H9 (cell line): ENCODE measurements at regions not wholly inside any gene's neighbourhood (a gene's known extent, or its start where the extent isn't known, plus 50 kb on each side); places are given as distances from the start of the nearest gene placed in this dataset.

Source experiments
- DNase-seq: peaks from one replicate; pipeline ENCODE4 v3.0.0-alpha.2; 2017
- H2AFZ ChIP-seq: one replicate; pipeline ENCODE4 v1.6.1; 2013; ENCODE audit warnings: mild to moderate bottlenecking, low read length, control low read depth, moderate library complexity
- H2AK5ac ChIP-seq: 2 replicates; pipeline ENCODE4 v1.6.1; 2013; ENCODE audit warnings: low read length, control low read depth, mixed read lengths; ENCODE audit not compliant: insufficient read length
- H2BK120ac ChIP-seq: one replicate; pipeline ENCODE4 v1.6.1; 2013; ENCODE audit warnings: low read depth, mild to moderate bottlenecking, low read length, control low read depth, inconsistent platforms; ENCODE audit not compliant: poor library complexity, severe bottlenecking
- H2BK12ac ChIP-seq: 2 replicates; pipeline ENCODE4 v1.6.1; 2013; ENCODE audit warnings: low read length, control low read depth, mixed read lengths, low read depth; ENCODE audit not compliant: insufficient read length
- H2BK15ac ChIP-seq: 2 replicates; pipeline ENCODE4 v1.6.1; 2013; ENCODE audit warnings: low read depth, low read length, control low read depth
- H2BK20ac ChIP-seq: one replicate; pipeline ENCODE4 v1.6.1; 2013; ENCODE audit warnings: low read depth, mild to moderate bottlenecking, low read length, control low read depth, inconsistent platforms; ENCODE audit not compliant: poor library complexity, severe bottlenecking
- H2BK5ac ChIP-seq: 2 replicates; pipeline ENCODE4 v1.6.1; 2013; ENCODE audit warnings: low read length, control low read depth, mixed read lengths; ENCODE audit not compliant: insufficient read length
- H3K14ac ChIP-seq: 2 replicates; pipeline ENCODE4 v1.6.1; 2013; ENCODE audit warnings: low read length, control low read depth; ENCODE audit not compliant: insufficient read depth
- H3K18ac ChIP-seq: 2 replicates; pipeline ENCODE4 v1.6.1; 2013; ENCODE audit warnings: low read depth, mild to moderate bottlenecking, mixed read lengths, low read length, control low read depth; ENCODE audit not compliant: insufficient read length
- H3K23ac ChIP-seq: 2 replicates; pipeline ENCODE4 v1.6.1; 2013; ENCODE audit warnings: low read length, control low read depth, mixed read lengths, low read depth; ENCODE audit not compliant: insufficient read length
- H3K23me2 ChIP-seq: 2 replicates; pipeline ENCODE4 v1.6.1; 2013; ENCODE audit warnings: low read depth, mild to moderate bottlenecking, mixed read lengths, low read length, control low read depth; ENCODE audit not compliant: insufficient read length, poor library complexity, severe bottlenecking
- H3K27ac ChIP-seq: 2 replicates; pipeline ENCODE4 v1.5.1; 2013; ENCODE audit warnings: low read length, control low read depth, mixed read lengths, low read depth; ENCODE audit not compliant: insufficient read length
- H3K27me3 ChIP-seq: 2 replicates; pipeline ENCODE4 v1.6.1; 2013; ENCODE audit warnings: low read length, control low read depth, inconsistent platforms; ENCODE audit not compliant: insufficient read depth
- H3K4ac ChIP-seq: 2 replicates; pipeline ENCODE4 v1.6.1; 2013; ENCODE audit warnings: low read depth, mild to moderate bottlenecking, control low read depth, inconsistent platforms, low read length, moderate library complexity
- H3K4me1 ChIP-seq: 2 replicates; pipeline ENCODE4 v1.6.1; 2013; ENCODE audit warnings: low read length, control low read depth, inconsistent platforms; ENCODE audit not compliant: insufficient read depth
- H3K4me2 ChIP-seq: 2 replicates; pipeline ENCODE4 v1.6.1; 2013; ENCODE audit warnings: low read length, control low read depth, mixed read lengths; ENCODE audit not compliant: insufficient read length, insufficient read depth
- H3K56ac ChIP-seq: 2 replicates; pipeline ENCODE4 v1.6.1; 2013; ENCODE audit warnings: low read depth, mild to moderate bottlenecking, mixed read lengths, low read length, control low read depth; ENCODE audit not compliant: insufficient read length
- H3K79me1 ChIP-seq: 2 replicates; pipeline ENCODE4 v1.6.1; 2013; ENCODE audit warnings: low read depth, mild to moderate bottlenecking, moderate library complexity, low read length, control low read depth, inconsistent platforms; ENCODE audit not compliant: insufficient read depth, poor library complexity, severe bottlenecking
- H3K79me2 ChIP-seq: 2 replicates; pipeline ENCODE4 v1.6.1; 2013; ENCODE audit warnings: low read length, control low read depth, inconsistent platforms; ENCODE audit not compliant: insufficient read depth
- H3K9ac ChIP-seq: 2 replicates; pipeline ENCODE4 v1.6.1; 2013; ENCODE audit warnings: low read length, control low read depth, mixed read lengths; ENCODE audit not compliant: insufficient read length; ENCODE audit errors: extremely low read depth
- H3K9me3 ChIP-seq: one replicate; pipeline ENCODE4 v1.6.1; 2013; ENCODE audit warnings: low read depth, low read length, inconsistent platforms; ENCODE audit not compliant: control insufficient read depth
- H3T11ph ChIP-seq: one replicate; pipeline ENCODE4 v1.6.1; 2013; ENCODE audit warnings: mild to moderate bottlenecking, low read length, control low read depth, inconsistent platforms
- H4K20me1 ChIP-seq: one replicate; pipeline ENCODE4 v1.6.1; 2013; ENCODE audit not compliant: control insufficient read depth, insufficient read length, insufficient read depth
- H4K5ac ChIP-seq: 2 replicates; pipeline ENCODE4 v1.6.1; 2013; ENCODE audit warnings: low read depth, mild to moderate bottlenecking, mixed read lengths, low read length, control low read depth; ENCODE audit not compliant: insufficient read length
- H4K8ac ChIP-seq: replicated peaks from 2 replicates; pipeline ENCODE4 v1.6.1; 2013; ENCODE audit warnings: low read length, control low read depth, mixed read lengths, low read depth; ENCODE audit not compliant: insufficient read length
- H4K91ac ChIP-seq: 2 replicates; pipeline ENCODE4 v1.6.1; 2013; ENCODE audit warnings: low read depth, mild to moderate bottlenecking, moderate library complexity, mixed read lengths, low read length, control low read depth; ENCODE audit not compliant: insufficient read length
- H3K27ac Mint-ChIP-seq, 3 experiments: 2 replicates in 2 of 3; 3 replicates in 1 of 3; pipeline ENCODE4 v1.8.0; 2020 to 2021; ENCODE audit warnings: mixed read lengths in 3 of 3, mild to moderate bottlenecking in 1 of 3, moderate library complexity in 1 of 3
- H3K27me3 Mint-ChIP-seq: 2 replicates; pipeline ENCODE4 v1.8.0; 2021; ENCODE audit warnings: low read depth, mild to moderate bottlenecking, moderate library complexity, mixed read lengths
- H3K36me3 Mint-ChIP-seq, 3 experiments: 2 replicates in 2 of 3; 3 replicates in 1 of 3; pipeline ENCODE4 v1.8.0; 2020 to 2021; ENCODE audit warnings: low read depth in 3 of 3, mixed read lengths in 3 of 3; ENCODE audit not compliant: insufficient read depth in 1 of 3
- H3K4me1 Mint-ChIP-seq, 2 experiments: 2 replicates each; pipeline ENCODE4 v1.8.0; 2020; ENCODE audit warnings: mixed read lengths in 2 of 2
- H3K4me3 Mint-ChIP-seq, 2 experiments: 2 replicates in 1 of 2; 3 replicates in 1 of 2; pipeline ENCODE4 v1.8.0; 2020 to 2021; ENCODE audit warnings: mild to moderate bottlenecking in 2 of 2, mixed read lengths in 2 of 2, moderate library complexity in 1 of 2
- H3K9me3 Mint-ChIP-seq, 2 experiments: 2 replicates in 1 of 2; 3 replicates in 1 of 2; pipeline ENCODE4 v1.8.0; 2020; ENCODE audit warnings: mild to moderate bottlenecking in 2 of 2, mixed read lengths in 2 of 2, moderate library complexity in 1 of 2
- WGBS: extraction: QIAGEN DNeasy Blood & Tissue Kit; methylation state at CpG from one replicate; pipeline ENCODE4 v1.1.7; 2013; ENCODE audit warnings: missing lambda C conversion rate, low lambda C conversion rate, mixed read lengths; ENCODE audit not compliant: insufficient read length; ENCODE audit errors: extremely low coverage; 5-methylcytosine and 5-hydroxymethylcytosine counted together
- TF ChIP-seq, protein P1 (sequence below): fragments of 200-600 bp; sonication (generic); conservative IDR thresholded peaks from 3 replicates; pipeline ENCODE4 v1.8.0; 2021; ENCODE audit warnings: antibody characterized with exemption, mild to moderate bottlenecking

DNA sequence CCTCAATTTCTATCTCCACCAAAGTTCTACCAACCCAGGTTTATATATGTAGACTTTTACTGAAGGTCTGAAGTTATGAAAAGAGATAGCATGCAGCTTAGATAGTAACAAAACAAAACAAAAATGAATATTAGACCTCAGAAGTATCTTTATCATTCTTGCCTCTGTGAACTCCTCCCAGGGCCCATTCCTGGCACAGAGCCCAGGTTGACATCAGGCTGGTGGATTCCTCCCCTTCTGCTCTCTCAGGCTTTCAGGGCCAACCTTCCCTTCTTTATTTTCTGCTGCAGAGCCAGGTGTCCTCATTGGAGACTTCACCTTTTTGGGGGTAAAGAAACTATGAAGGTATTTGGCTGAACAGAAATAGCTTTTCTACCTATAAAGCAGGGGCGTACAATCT lies 112.8 kb upstream of the PITX2 start:
- H3K9me3 Mint-ChIP-seq, result no peaks in the 10 kb centered on the region; a peak in 1 of 5 replicates
- Histone ChIP-seq H2BK20ac (no peak overlapping the region), H3K79me1 (no peaks in the 10 kb centered on the region), H3K4ac (no peak overlapping the region), H2AK5ac (no peak overlapping the region), H3K23me2 (no peaks in the 10 kb centered on the region), H2BK120ac (no peak overlapping the region), H2BK15ac (no peak overlapping the region), H3K18ac (no peak overlapping the region), H2BK12ac (no peak overlapping the region), H4K8ac (no peak overlapping the region), H2AFZ (no peak overlapping the region), H3K9ac (no peak overlapping the region), H4K5ac (no peak overlapping the region), H2BK5ac (no peak overlapping the region), H3T11ph (no peak overlapping the region), H4K20me1 (no peaks in the 10 kb centered on the region), H4K91ac (no peak overlapping the region), H3K9me3 (no peaks in the 10 kb centered on the region), H3K14ac (no peak overlapping the region), H3K79me2 (no peaks in the 10 kb centered on the region), H3K4me1 (no peaks in the 10 kb centered on the region), H3K56ac (no peak overlapping the region), H3K27me3 (no peaks in the 10 kb centered on the region), H3K27ac (no peak overlapping the region), H3K4me2 (no peak overlapping the region), H3K23ac (no peak overlapping the region)
- H3K27ac Mint-ChIP-seq, result no peak overlapping the region
- TF ChIP-seq, protein P1, sequence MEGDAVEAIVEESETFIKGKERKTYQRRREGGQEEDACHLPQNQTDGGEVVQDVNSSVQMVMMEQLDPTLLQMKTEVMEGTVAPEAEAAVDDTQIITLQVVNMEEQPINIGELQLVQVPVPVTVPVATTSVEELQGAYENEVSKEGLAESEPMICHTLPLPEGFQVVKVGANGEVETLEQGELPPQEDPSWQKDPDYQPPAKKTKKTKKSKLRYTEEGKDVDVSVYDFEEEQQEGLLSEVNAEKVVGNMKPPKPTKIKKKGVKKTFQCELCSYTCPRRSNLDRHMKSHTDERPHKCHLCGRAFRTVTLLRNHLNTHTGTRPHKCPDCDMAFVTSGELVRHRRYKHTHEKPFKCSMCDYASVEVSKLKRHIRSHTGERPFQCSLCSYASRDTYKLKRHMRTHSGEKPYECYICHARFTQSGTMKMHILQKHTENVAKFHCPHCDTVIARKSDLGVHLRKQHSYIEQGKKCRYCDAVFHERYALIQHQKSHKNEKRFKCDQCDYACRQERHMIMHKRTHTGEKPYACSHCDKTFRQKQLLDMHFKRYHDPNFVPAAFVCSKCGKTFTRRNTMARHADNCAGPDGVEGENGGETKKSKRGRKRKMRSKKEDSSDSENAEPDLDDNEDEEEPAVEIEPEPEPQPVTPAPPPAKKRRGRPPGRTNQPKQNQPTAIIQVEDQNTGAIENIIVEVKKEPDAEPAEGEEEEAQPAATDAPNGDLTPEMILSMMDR, result no peak
- WGBS, result no CpG with 5 or more reads among the region's 1 CpG
- no peak overlapping the region for H3K4me3 Mint-ChIP-seq
- H3K36me3 Mint-ChIP-seq, result no peaks in the 10 kb centered on the region
- peaks cover 0 to 6% of the 10 kb centered on the region in 2 experiments; a peak in 2 of 4 replicates for H3K4me1 Mint-ChIP-seq
- H3K27me3 Mint-ChIP-seq, result no peaks in the 10 kb centered on the region
- no peak for DNase-seq
